HFF-Myc (cell line): ENCODE measurements at regions not wholly inside any gene's neighbourhood (a gene's known extent, or its start where the extent isn't known, plus 50 kb on each side); places are given as distances from the start of the nearest gene placed in this dataset.

Experiments
- DNase-seq: peaks from one replicate; pipeline ENCODE4 v3.0.0-alpha.2; 2011; ENCODE audit warnings: low read depth; ENCODE audit errors: extremely low read depth
- H3K4me3 ChIP-seq: replicated peaks from 2 replicates; pipeline ENCODE4 v1.5.1; 2011; ENCODE audit warnings: low read depth, mild to moderate bottlenecking, control low read depth, low read length
- TF ChIP-seq, protein P1 (sequence below): IDR thresholded peaks from 2 replicates; pipeline ENCODE4 v1.5.1; 2012; ENCODE audit warnings: mild to moderate bottlenecking, low read depth, low read length, control low read depth; ENCODE audit errors: missing control alignments

DNA sequence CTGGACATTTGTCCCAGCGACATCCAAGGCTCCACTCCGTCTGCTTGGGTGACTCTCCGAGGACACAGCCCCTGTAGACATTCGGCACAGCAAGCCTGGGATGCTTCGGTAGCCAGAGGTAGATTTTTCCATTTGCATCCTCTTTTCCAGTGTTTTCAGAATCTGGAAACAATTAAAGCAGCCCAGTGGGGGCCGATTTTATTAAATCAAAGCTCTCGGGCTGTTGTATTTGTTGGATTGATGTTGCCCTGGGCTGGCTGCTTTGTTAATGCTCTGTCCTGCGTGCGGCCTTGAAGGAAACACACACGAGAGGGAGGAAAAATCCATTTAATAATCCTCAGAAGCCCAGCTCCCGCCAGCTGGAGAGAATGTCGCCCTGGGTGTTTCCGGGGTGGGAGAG lies 158.1 kb upstream of the CIBAR2 start:
- no peak for DNase-seq
- H3K4me3 ChIP-seq = no peak overlapping the region
- TF ChIP-seq, protein P1, sequence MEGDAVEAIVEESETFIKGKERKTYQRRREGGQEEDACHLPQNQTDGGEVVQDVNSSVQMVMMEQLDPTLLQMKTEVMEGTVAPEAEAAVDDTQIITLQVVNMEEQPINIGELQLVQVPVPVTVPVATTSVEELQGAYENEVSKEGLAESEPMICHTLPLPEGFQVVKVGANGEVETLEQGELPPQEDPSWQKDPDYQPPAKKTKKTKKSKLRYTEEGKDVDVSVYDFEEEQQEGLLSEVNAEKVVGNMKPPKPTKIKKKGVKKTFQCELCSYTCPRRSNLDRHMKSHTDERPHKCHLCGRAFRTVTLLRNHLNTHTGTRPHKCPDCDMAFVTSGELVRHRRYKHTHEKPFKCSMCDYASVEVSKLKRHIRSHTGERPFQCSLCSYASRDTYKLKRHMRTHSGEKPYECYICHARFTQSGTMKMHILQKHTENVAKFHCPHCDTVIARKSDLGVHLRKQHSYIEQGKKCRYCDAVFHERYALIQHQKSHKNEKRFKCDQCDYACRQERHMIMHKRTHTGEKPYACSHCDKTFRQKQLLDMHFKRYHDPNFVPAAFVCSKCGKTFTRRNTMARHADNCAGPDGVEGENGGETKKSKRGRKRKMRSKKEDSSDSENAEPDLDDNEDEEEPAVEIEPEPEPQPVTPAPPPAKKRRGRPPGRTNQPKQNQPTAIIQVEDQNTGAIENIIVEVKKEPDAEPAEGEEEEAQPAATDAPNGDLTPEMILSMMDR = no peak

DNA sequence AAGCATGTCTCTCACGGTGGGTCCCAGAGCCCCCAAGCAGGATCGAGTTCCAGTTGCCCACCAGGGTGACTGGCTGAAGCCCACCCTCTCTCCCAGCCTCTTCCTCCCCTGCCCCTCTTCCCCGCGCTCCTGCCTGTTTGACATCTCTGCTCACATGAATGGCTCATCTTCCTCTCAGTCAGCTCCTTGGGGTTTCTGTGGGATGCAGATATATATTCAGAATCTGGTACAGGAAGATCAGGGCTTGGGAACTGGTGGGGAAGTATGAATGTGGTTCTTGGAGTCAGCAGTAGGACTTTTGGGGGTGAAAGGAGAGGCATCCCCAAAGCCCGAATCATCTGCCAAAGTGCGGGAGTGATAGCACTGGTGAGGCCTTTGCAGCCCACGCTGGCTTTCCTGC lies 158.9 kb upstream of the CIBAR2 start:
- no peak overlapping the region for H3K4me3 ChIP-seq
- TF ChIP-seq, protein P1 = no peak
- no peak for DNase-seq

DNA sequence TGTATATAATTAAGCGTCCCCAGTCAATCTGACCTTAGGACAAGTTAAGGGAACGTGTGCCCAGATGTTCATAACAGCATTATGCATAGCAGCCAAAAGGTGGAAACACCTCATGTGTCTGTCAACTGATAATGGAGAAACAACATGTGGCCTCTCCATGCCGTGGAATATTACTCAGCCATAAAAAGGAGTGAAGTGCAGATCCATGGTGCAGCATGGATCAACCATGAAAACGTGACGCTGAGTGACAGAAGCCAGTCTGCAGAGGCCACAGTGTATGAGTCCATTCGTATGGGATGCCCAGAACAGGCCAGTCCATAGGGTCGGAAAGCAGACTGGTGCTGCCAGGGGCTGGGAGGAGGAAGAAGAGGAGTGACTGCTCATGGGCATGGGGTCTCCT lies 161.0 kb upstream of the CIBAR2 start:
- H3K4me3 ChIP-seq = no peak overlapping the region
- TF ChIP-seq, protein P1 = no peak
- DNase-seq = no peak

DNA sequence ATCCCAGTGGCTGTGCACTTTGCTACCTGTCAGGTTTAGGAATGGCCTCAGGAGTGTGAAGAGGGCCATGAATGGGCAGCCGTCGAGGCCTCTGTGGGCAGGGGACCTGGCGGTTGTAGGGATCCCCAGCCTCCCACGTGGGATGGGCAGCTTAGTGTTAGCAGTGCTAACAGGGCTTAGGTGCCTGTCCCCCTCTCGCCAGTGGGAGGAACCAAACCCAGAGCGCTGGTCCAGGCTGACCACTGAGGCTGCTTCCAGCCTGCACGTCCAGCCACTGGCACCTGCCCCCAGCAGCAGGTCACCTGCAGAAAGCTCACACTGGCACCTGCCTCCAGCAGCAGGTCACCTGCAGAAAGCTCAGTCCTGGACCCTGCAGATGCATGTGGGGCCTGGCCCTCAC lies 162.2 kb upstream of the CIBAR2 start:
- TF ChIP-seq, protein P1 = no peak
- H3K4me3 ChIP-seq = no peak overlapping the region
- no peak for DNase-seq

DNA sequence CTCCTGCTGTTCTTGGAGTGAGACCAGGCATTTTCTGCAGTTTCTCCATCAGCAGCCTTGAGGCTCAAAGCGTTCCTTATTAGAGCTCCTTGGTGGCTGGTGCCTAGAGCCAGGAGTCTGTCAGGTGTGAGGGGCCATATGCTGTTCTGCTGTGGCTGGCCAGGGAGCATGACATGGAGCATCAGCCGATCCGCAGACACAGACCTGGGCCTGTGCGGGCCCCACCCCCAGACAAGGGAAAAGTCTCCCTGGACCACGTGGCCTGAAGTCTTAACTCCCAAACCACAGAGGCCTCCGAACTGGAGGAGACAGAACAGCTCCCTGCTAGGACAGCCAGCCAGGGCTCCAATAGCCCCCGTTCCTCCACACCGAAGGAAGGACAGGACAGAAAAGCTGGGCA lies 162.7 kb upstream of the CIBAR2 start:
- no peak for DNase-seq
- TF ChIP-seq, protein P1 = no peak
- H3K4me3 ChIP-seq = no peak overlapping the region

DNA sequence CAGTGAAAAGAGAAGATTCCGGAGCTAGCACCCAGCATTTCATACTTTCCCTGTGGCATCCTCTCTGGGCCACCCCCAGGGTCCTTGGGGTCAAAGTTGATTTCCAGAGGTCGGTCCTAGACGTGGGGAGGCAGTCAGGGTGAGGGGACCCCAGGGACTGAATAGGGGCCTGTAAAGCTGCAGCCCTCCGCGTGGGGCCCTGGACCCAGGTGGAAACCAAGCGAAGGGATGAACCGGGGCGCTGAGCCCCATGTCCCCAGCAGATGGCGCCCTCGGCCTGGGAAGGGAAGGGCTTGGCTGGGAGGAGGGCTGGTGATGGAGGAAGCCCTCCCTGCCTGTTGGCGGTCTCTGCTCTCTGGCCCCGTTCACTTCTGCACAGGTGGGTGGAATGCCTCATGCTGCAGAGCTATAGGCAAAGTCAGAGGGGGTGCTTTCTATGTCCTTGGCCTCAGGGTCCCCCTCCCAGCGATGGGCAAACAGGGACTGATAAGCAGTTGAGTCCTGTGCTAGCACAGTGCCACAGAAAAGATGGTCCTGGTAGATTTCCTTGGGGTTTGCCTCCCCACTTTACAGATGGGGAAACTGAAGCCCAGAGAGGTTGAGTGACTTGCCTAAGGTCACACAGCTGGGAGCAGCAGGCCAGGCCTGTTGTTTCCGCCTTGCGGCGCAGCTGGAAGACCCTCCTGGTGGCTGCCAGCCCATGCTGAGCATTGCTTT lies 163.4 kb upstream of the CIBAR2 start:
- TF ChIP-seq, protein P1 = peak; percentile 94
- DNase-seq = no peak
- no peak overlapping the region for H3K4me3 ChIP-seq

DNA sequence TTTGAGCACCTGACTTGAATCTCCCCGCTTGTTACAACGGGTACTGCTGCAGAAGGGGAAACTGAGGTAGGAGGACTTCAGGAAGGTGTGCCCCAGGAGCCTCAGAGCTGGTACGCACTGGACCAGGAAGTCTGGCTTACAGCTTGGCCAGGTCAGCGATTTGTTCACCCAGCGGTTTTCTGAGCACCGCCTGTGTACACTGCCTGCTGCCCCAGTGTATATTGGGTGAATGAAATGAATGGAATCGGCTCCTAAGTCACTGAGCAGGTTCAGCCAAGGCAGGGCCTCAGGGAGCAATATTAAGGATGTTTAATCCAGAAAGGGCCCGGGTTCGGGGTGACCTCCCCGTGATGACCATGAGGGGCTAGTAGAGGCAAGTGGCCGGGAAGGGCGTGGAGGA lies 164.0 kb upstream of the CIBAR2 start:
- no peak overlapping the region for H3K4me3 ChIP-seq

More for the DNA sequence above, 164.0 kb upstream of the CIBAR2 start:
- no peak for DNase-seq
- TF ChIP-seq, protein P1 = no peak
